HCT116 (cell line): ENCODE measurements at regions not wholly inside any gene's neighbourhood (a gene's known extent, or its start where the extent isn't known, plus 50 kb on each side); places are given as distances from the start of the nearest gene placed in this dataset.

Experiments used
- ATAC-seq: fragments of 200-7000 bp; cut with Tn5 transposase; 2 replicates; pipeline ENCODE4 v1.9.1; 2020; ENCODE audit warnings: mild to moderate bottlenecking, moderate library complexity
- BruUV-seq: library from RNA; stranded (reverse); fragments of 400-500 nt; replicated peaks from 2 replicates; lab custom pipeline; 2021; lab: Mats Ljungman, UMichigan
- CTCF ChIA-PET: fragments of 300-600 bp; sonication (Branson Sonifier 250); formaldehyde crosslinking; loops from one replicate; lab custom pipeline; 2021; ENCODE audit warnings: antibody characterized with exemption; lab: Charles Lee
- POLR2A ChIA-PET: fragments of 300-600, 350-600 bp; sonication (Branson Sonifier 250); formaldehyde crosslinking; loops from one replicate; lab custom pipeline; 2021; ENCODE audit warnings: antibody characterized with exemption; lab: Charles Lee
- RAD21 ChIA-PET, 2 experiments: fragments of 300-600 bp; sonication (Branson Sonifier 250); formaldehyde crosslinking; loops; one replicate each; lab custom pipeline; 2023; ENCODE audit warnings: low total read pairs in 2 of 2; ENCODE audit not compliant: uncharacterized antibody in 2 of 2, unreplicated experiment in 2 of 2, low non-redundant PET in 1 of 2; lab: Charles Lee
- DNase-seq: peaks from one replicate; pipeline ENCODE4 v3.0.0-alpha.2; 2010; ENCODE audit warnings: low read depth, low spot score
- H2AFZ ChIP-seq: fragments of 200-600 bp; shearing (Covaris generic), sonication (generic); 2 replicates; pipeline ENCODE4 v1.6.1; 2017; ENCODE audit warnings: low read depth, mixed run types, mixed read lengths, antibody characterized with exemption, low read length; ENCODE audit not compliant: poor library complexity, severe bottlenecking
- H3K27ac ChIP-seq: 2 replicates; pipeline ENCODE4 v1.5.1; 2012; ENCODE audit warnings: low read depth, low read length
- H3K27me3 ChIP-seq: fragments of 200-600 bp; sonication (generic); 2 replicates; pipeline ENCODE4 v1.6.1; 2016; ENCODE audit warnings: mixed run types, low read length, mixed read lengths; ENCODE audit not compliant: insufficient read depth
- H3K36me3 ChIP-seq, 2 experiments: fragments of 200-500 bp in 1 of 2; fragments of 200-600 bp in 1 of 2; sonication (Bioruptor generic) in 1 of 2; sonication (generic) in 1 of 2; 2 replicates each; pipeline versions ENCODE4 v1.5.1 to v1.6.1; 2014 to 2016; ENCODE audit warnings: low read length in 2 of 2, inconsistent platforms in 1 of 2, mixed read lengths in 1 of 2, mixed run types in 1 of 2; ENCODE audit not compliant: insufficient read depth in 2 of 2, control insufficient read depth in 1 of 2
- H3K4me1 ChIP-seq, 2 experiments: fragments of 200-600 bp in 1 of 2; sonication (generic) in 1 of 2; 2 replicates each; pipeline versions ENCODE4 v1.5.1 to v1.6.1; 2012 to 2017; ENCODE audit warnings: low read length in 2 of 2, inconsistent platforms in 1 of 2, mild to moderate bottlenecking in 1 of 2, mixed read lengths in 1 of 2, mixed run types in 1 of 2, moderate library complexity in 1 of 2; ENCODE audit not compliant: insufficient read depth in 2 of 2, control insufficient read depth in 1 of 2
- H3K4me2 ChIP-seq: fragments of 200-600 bp; sonication (generic); 2 replicates; pipeline ENCODE4 v1.6.1; 2017; ENCODE audit warnings: mixed run types, low read length, mixed read lengths
- H3K4me3 ChIP-seq, 2 experiments: fragments of 200-600 bp in 1 of 2; sonication (generic) in 1 of 2; replicated peaks in 1 of 2; 2 replicates each; pipeline ENCODE4 v1.5.1; 2011 to 2016; ENCODE audit warnings: low read length in 2 of 2, control low read depth in 1 of 2, low read depth in 1 of 2, mild to moderate bottlenecking in 1 of 2, mixed read lengths in 1 of 2, mixed run types in 1 of 2
- H3K79me2 ChIP-seq: fragments of 200-600 bp; sonication (generic); 2 replicates; pipeline ENCODE4 v1.6.1; 2017; ENCODE audit warnings: mild to moderate bottlenecking, mixed run types, low read length, moderate library complexity, mixed read lengths; ENCODE audit not compliant: insufficient read depth
- H3K9ac ChIP-seq: fragments of 200-600 bp; sonication (generic); 2 replicates; pipeline ENCODE4 v1.6.1; 2016; ENCODE audit warnings: low read length, mixed read lengths
- H3K9me2 ChIP-seq: fragments of 200-600 bp; sonication (generic), shearing (Covaris generic); 2 replicates; pipeline ENCODE4 v1.6.1; 2017; ENCODE audit warnings: mixed run types, mild to moderate bottlenecking, moderate library complexity; ENCODE audit not compliant: insufficient read depth
- H3K9me3 ChIP-seq, 2 experiments: fragments of 200-500 bp in 1 of 2; fragments of 200-600 bp in 1 of 2; sonication (Bioruptor generic) in 1 of 2; sonication (generic) in 1 of 2; 2 replicates each; pipeline ENCODE4 v1.6.1; 2014 to 2017; ENCODE audit warnings: low read length in 2 of 2, mixed read lengths in 2 of 2, inconsistent platforms in 1 of 2, low read depth in 1 of 2, mild to moderate bottlenecking in 1 of 2, mixed run types in 1 of 2, moderate library complexity in 1 of 2; ENCODE audit not compliant: control insufficient read depth in 1 of 2, insufficient read depth in 1 of 2
- H4K20me1 ChIP-seq: fragments of 200-600 bp; sonication (generic), shearing (Covaris generic); 2 replicates; pipeline ENCODE4 v1.6.1; 2017; ENCODE audit warnings: mixed run types, mild to moderate bottlenecking, moderate library complexity; ENCODE audit not compliant: insufficient read depth
- ATF3 ChIP-seq: IDR thresholded peaks from 2 replicates; pipeline ENCODE4 v1.6.1; 2012
- CBX3 ChIP-seq: IDR thresholded peaks from 2 replicates; pipeline ENCODE4 v1.6.1; 2012; ENCODE audit warnings: low read depth
- CEBPB ChIP-seq: IDR thresholded peaks from 2 replicates; pipeline ENCODE4 v1.6.1; 2012; ENCODE audit warnings: low read depth
- CTCF ChIP-seq, 3 experiments: fragments of 200-600 bp in 1 of 3; sonication (generic) in 1 of 3; IDR thresholded peaks in 2 of 3; conservative IDR thresholded peaks in 1 of 3; 2 replicates each; pipeline ENCODE4 v1.5.1; 2012 to 2017; ENCODE audit warnings: low read depth in 2 of 3, low read length in 2 of 3, antibody characterized with exemption in 1 of 3, borderline replicate concordance in 1 of 3, control low read depth in 1 of 3, mild to moderate bottlenecking in 1 of 3, mixed read lengths in 1 of 3, mixed run types in 1 of 3, moderate library complexity in 1 of 3; ENCODE audit not compliant: insufficient read depth in 1 of 3
- EGR1 ChIP-seq: IDR thresholded peaks from 2 replicates; pipeline ENCODE4 v1.6.1; 2012; ENCODE audit warnings: low read depth
- ELF1 ChIP-seq: IDR thresholded peaks from 2 replicates; pipeline ENCODE4 v1.6.1; 2012; ENCODE audit warnings: low read depth, borderline replicate concordance
- EZH2 ChIP-seq: fragments of 200-600 bp; sonication (generic); IDR thresholded peaks from 2 replicates; pipeline ENCODE4 v1.6.1; 2017; ENCODE audit warnings: antibody characterized with exemption, mixed run types
- JUND ChIP-seq: IDR thresholded peaks from 2 replicates; pipeline ENCODE4 v1.6.1; 2012
- MAX ChIP-seq: IDR thresholded peaks from 2 replicates; pipeline ENCODE4 v1.6.1; 2012
- POLR2A ChIP-seq: IDR thresholded peaks from 2 replicates; pipeline ENCODE4 v1.7.0; 2011; ENCODE audit warnings: borderline replicate concordance; ENCODE audit not compliant: insufficient read depth, insufficient read length; ENCODE audit errors: extremely low read depth
- POLR2AphosphoS5 ChIP-seq: IDR thresholded peaks from 2 replicates; pipeline ENCODE4 v1.6.1; 2011; ENCODE audit warnings: mild to moderate bottlenecking, low read depth, low read length, moderate library complexity
- RAD21 ChIP-seq: IDR thresholded peaks from 2 replicates; pipeline ENCODE4 v1.6.1; 2012; ENCODE audit warnings: low read depth, mild to moderate bottlenecking
- REST ChIP-seq: IDR thresholded peaks from 2 replicates; pipeline ENCODE4 v1.6.1; 2012; ENCODE audit warnings: low read depth
- SIN3A ChIP-seq: IDR thresholded peaks from 2 replicates; pipeline ENCODE4 v1.6.1; 2012; ENCODE audit warnings: low read depth
- SP1 ChIP-seq: IDR thresholded peaks from 2 replicates; pipeline ENCODE4 v1.6.1; 2012; ENCODE audit warnings: low read depth
- SRF ChIP-seq: IDR thresholded peaks from 2 replicates; pipeline ENCODE4 v1.6.1; 2012; ENCODE audit warnings: low read depth
- TCF7L2 ChIP-seq: IDR thresholded peaks from 2 replicates; pipeline ENCODE4 v1.7.0; 2011; ENCODE audit warnings: borderline replicate concordance, inconsistent platforms; ENCODE audit not compliant: insufficient read depth, insufficient read length; ENCODE audit errors: extremely low read depth
- ZBTB33 ChIP-seq: IDR thresholded peaks from 2 replicates; pipeline ENCODE4 v1.6.1; 2011; ENCODE audit warnings: mild to moderate bottlenecking, low read length, moderate library complexity; ENCODE audit not compliant: insufficient replicate concordance; ENCODE audit errors: extremely low read depth
- ZFX ChIP-seq: fragments of 450-650 bp; IDR thresholded peaks from 2 replicates; pipeline ENCODE4 v1.6.1; 2017
- intact Hi-C: fragments of 100-400 bp; cut with micrococcal nuclease; formaldehyde crosslinking; loops from 2 replicates; pipeline ENCODE4 v1.10.0; 2022

- H3K79me2 ChIP-seq = no peaks in the 10 kb centered on the region
- ChIA-PET POLR2A (no interaction called here), CTCF (no interaction called here), RAD21 (no interaction called here)
- peaks cover 12% of the 10 kb centered on the region; the same call in 1 of the 2 replicates for H3K27me3 ChIP-seq
- intact Hi-C loops = no loop called here
- ATAC-seq (no peak), DNase-seq (no peak)
- no peaks in the 10 kb centered on the region for H4K20me1 ChIP-seq
- H3K4me1 ChIP-seq = no peaks in the 10 kb centered on the region
- H2AFZ ChIP-seq = no peak overlapping the region
- H3K4me3 ChIP-seq = no peak overlapping the region
- H3K9me2 ChIP-seq = no peaks in the 10 kb centered on the region
- H3K9ac ChIP-seq = no peak overlapping the region
- TF ChIP-seq POLR2AphosphoS5 (no peak), ZBTB33 (no peak), CEBPB (no peak), POLR2A (no peak), EZH2 (no peak), SP1 (no peak), EGR1 (no peak), ATF3 (no peak), JUND (no peak), ZFX (no peak), REST (no peak), ELF1 (no peak), CBX3 (no peak), CTCF (IDR thresholded peaks at IDR 0.05 in 2 of 3, conservative IDR thresholded peaks at IDR 0.05 in 1 of 3; ENCODE audit: borderline replicate concordance in 1 of 3, insufficient read depth in 1 of 3, low read depth in 2 of 3, low read length in 2 of 3) (no peak), SRF (no peak), RAD21 (no peak), MAX (no peak), TCF7L2 (no peak), SIN3A (no peak)
- no peak overlapping the region for H3K27ac ChIP-seq
- H3K36me3 ChIP-seq = no peaks in the 10 kb centered on the region
- H3K9me3 ChIP-seq = no peaks in the 10 kb centered on the region
- H3K4me2 ChIP-seq = no peak overlapping the region
- no TSS peak for BruUV-seq
Measured at GRCh38 chr11:92793189-92793588, 176.3 kb upstream of the MTNR1B start.
